SJSA1 (cell line): ENCODE measurements at regions not wholly inside any gene's neighbourhood (a gene's known extent, or its start where the extent isn't known, plus 50 kb on each side); places are given as distances from the start of the nearest gene placed in this dataset.
A peak's percentile ranks its signal among the peaks of the same experiment; 100 is the strongest.
"Not testable (repeated sequence)": the region's sequence is repeated elsewhere in the genome, so short reads cannot be mapped to it uniquely, and the experiment has no call there.

Experiments used
- DNase-seq, 2 experiments: peaks; one replicate each; pipeline ENCODE4 v3.0.0-alpha.2; 2015 to 2020; ENCODE audit warnings: low spot score in 2 of 2, low read depth in 1 of 2
- H3K27ac ChIP-seq: fragments of 250-450 bp; sonication (Bioruptor Pico); 2 replicates; pipeline ENCODE4 v1.5.1; 2020; ENCODE audit warnings: mild to moderate bottlenecking, moderate library complexity
- H3K27me3 ChIP-seq: fragments of 250-450 bp; sonication (Bioruptor Pico); replicated peaks from 2 replicates; pipeline ENCODE4 v1.5.1; 2020; ENCODE audit warnings: mild to moderate bottlenecking, moderate library complexity
- H3K36me3 ChIP-seq: fragments of 250-450 bp; sonication (Bioruptor Pico); 2 replicates; pipeline ENCODE4 v1.5.1; 2020; ENCODE audit warnings: mild to moderate bottlenecking
- H3K4me1 ChIP-seq: fragments of 250-450 bp; sonication (Bioruptor Pico); replicated peaks from 2 replicates; pipeline ENCODE4 v1.6.1; 2021; ENCODE audit warnings: mild to moderate bottlenecking
- H3K4me3 ChIP-seq: fragments of 250-450 bp; sonication (Bioruptor Pico); 2 replicates; pipeline ENCODE4 v1.5.1; 2020; ENCODE audit warnings: mild to moderate bottlenecking
- H3K9me3 ChIP-seq: fragments of 250-450 bp; sonication (Bioruptor Pico); replicated peaks from 2 replicates; pipeline ENCODE4 v1.5.1; 2020; ENCODE audit warnings: mild to moderate bottlenecking

- H3K4me3 ChIP-seq, H3K36me3 ChIP-seq, DNase-seq, H3K9me3 ChIP-seq, H3K27me3 ChIP-seq: not testable (repeated sequence)
- Histone ChIP-seq H3K27ac (peak overlapping the region; percentile 57), H3K4me1 (peaks cover 45% of the 10 kb centered on the region)
Measured at GRCh38 chr6:134425917-134426316, 108.0 kb upstream of the SGK1 start.

- H3K9me3 ChIP-seq = no peaks in the 10 kb centered on the region
- peak in 1 of 2 experiments; percentile 61 for DNase-seq
- H3K27me3 ChIP-seq = no peaks in the 10 kb centered on the region
- H3K4me1 ChIP-seq = peaks cover 49% of the 10 kb centered on the region
- no peak overlapping the region for H3K4me3 ChIP-seq
- H3K27ac ChIP-seq = peak overlapping the region; percentile 57
- H3K36me3 ChIP-seq = no peaks in the 10 kb centered on the region
Measured at GRCh38 chr6:134425513-134425912, 107.6 kb upstream of the SGK1 start.

- no peak for DNase-seq
- Histone ChIP-seq H3K27ac (peak overlapping the region; percentile 57), H3K27me3 (no peaks in the 10 kb centered on the region), H3K9me3 (no peaks in the 10 kb centered on the region), H3K4me1 (peaks cover 56% of the 10 kb centered on the region), H3K4me3 (no peak overlapping the region), H3K36me3 (no peaks in the 10 kb centered on the region)
Measured at GRCh38 chr6:134424798-134425170, 106.9 kb upstream of the SGK1 start.

- Histone ChIP-seq H3K36me3 (no peaks in the 10 kb centered on the region), H3K9me3 (no peaks in the 10 kb centered on the region), H3K27ac (peak overlapping the region; percentile 99), H3K4me3 (no peak overlapping the region), H3K27me3 (no peaks in the 10 kb centered on the region), H3K4me1 (peaks cover 59% of the 10 kb centered on the region)
- DNase-seq = no peak
Measured at GRCh38 chr6:134424165-134424797, 106.4 kb upstream of the SGK1 start.

GRCh38 chr6:134422426-134423231 is 104.7 kb upstream of the SGK1 start:
- Histone ChIP-seq H3K9me3 (no peaks in the 10 kb centered on the region), H3K4me3 (no peak overlapping the region), H3K36me3 (no peaks in the 10 kb centered on the region), H3K27ac (peak overlapping the region; percentile 99), H3K27me3 (no peaks in the 10 kb centered on the region), H3K4me1 (peaks cover 59% of the 10 kb centered on the region)
- peak; percentile 84 to 95 for DNase-seq

GRCh38 chr6:134421501-134421900 is 103.6 kb upstream of the SGK1 start:
- H3K27me3 ChIP-seq = no peaks in the 10 kb centered on the region
- H3K36me3 ChIP-seq = no peaks in the 10 kb centered on the region
- no peak overlapping the region for H3K4me3 ChIP-seq
- peak in 1 of 2 experiments; percentile 89 for DNase-seq
- no peaks in the 10 kb centered on the region for H3K9me3 ChIP-seq
- peaks cover 63% of the 10 kb centered on the region for H3K4me1 ChIP-seq
- peak overlapping the region; percentile 99 for H3K27ac ChIP-seq

GRCh38 chr6:134420614-134421181 is 102.8 kb upstream of the SGK1 start:
- peaks cover 61% of the 10 kb centered on the region for H3K4me1 ChIP-seq
- peak overlapping the region; percentile 99 for H3K27ac ChIP-seq

GRCh38 chr6:134419716-134420115 is 101.8 kb upstream of the SGK1 start:
- Histone ChIP-seq H3K4me3 (no peak overlapping the region), H3K27ac (peak overlapping the region; percentile 99), H3K36me3 (no peaks in the 10 kb centered on the region), H3K27me3 (no peaks in the 10 kb centered on the region), H3K9me3 (no peaks in the 10 kb centered on the region), H3K4me1 (peaks cover 51% of the 10 kb centered on the region)
- DNase-seq = no peak

More at GRCh38 chr6:134420614-134421181, 102.8 kb upstream of the SGK1 start:
- peak; percentile 64 to 92 for DNase-seq
- no peaks in the 10 kb centered on the region for H3K9me3 ChIP-seq
- no peaks in the 10 kb centered on the region for H3K36me3 ChIP-seq
- no peak overlapping the region for H3K4me3 ChIP-seq
- H3K27me3 ChIP-seq = no peaks in the 10 kb centered on the region

GRCh38 chr6:134416418-134417154 is 98.7 kb upstream of the SGK1 start:
- H3K27ac ChIP-seq = no peak overlapping the region

GRCh38 chr6:134415656-134416055 is 97.7 kb upstream of the SGK1 start:
- Histone ChIP-seq H3K4me1 (peaks cover 17% of the 10 kb centered on the region), H3K9me3 (no peaks in the 10 kb centered on the region), H3K27ac (no peak overlapping the region), H3K4me3 (no peak overlapping the region), H3K36me3 (no peaks in the 10 kb centered on the region), H3K27me3 (no peaks in the 10 kb centered on the region)
- DNase-seq = no peak

More at GRCh38 chr6:134416418-134417154, 98.7 kb upstream of the SGK1 start:
- no peaks in the 10 kb centered on the region for H3K27me3 ChIP-seq
- peak in 1 of 2 experiments; percentile 6 for DNase-seq
- H3K36me3 ChIP-seq = no peaks in the 10 kb centered on the region
- no peaks in the 10 kb centered on the region for H3K9me3 ChIP-seq
- no peak overlapping the region for H3K4me3 ChIP-seq
- peaks cover 26% of the 10 kb centered on the region for H3K4me1 ChIP-seq

GRCh38 chr6:134415194-134415593 is 97.3 kb upstream of the SGK1 start:
- H3K27ac ChIP-seq = no peak overlapping the region
- no peaks in the 10 kb centered on the region for H3K9me3 ChIP-seq
- peaks cover 12% of the 10 kb centered on the region for H3K4me1 ChIP-seq
- no peaks in the 10 kb centered on the region for H3K27me3 ChIP-seq
- DNase-seq = no peak
- H3K36me3 ChIP-seq = no peaks in the 10 kb centered on the region
- H3K4me3 ChIP-seq = no peak overlapping the region

GRCh38 chr6:134414793-134415192 is 96.9 kb upstream of the SGK1 start:
- Histone ChIP-seq H3K36me3 (no peaks in the 10 kb centered on the region), H3K9me3 (no peaks in the 10 kb centered on the region), H3K27ac (no peak overlapping the region), H3K4me1 (peaks cover 8% of the 10 kb centered on the region), H3K4me3 (no peak overlapping the region), H3K27me3 (no peaks in the 10 kb centered on the region)
- no peak for DNase-seq

- Histone ChIP-seq H3K4me1 (peaks cover 6% of the 10 kb centered on the region; the same call in 1 of the 2 replicates), H3K27ac (no peak overlapping the region), H3K4me3 (no peak overlapping the region), H3K27me3 (no peaks in the 10 kb centered on the region), H3K9me3 (no peaks in the 10 kb centered on the region), H3K36me3 (no peaks in the 10 kb centered on the region)
- no peak for DNase-seq
Measured at GRCh38 chr6:134413241-134413643, 95.3 kb upstream of the SGK1 start.
